DMS 273 (cell line): ENCODE measurements at regions not wholly inside any gene's neighbourhood (a gene's known extent, or its start where the extent isn't known, plus 50 kb on each side); places are given as distances from the start of the nearest gene placed in this dataset.

Source experiments
- DNase-seq: peaks from one replicate; lab custom pipeline; 2025; ENCODE audit not compliant: unreplicated experiment; lab: John Stamatoyannopoulos, UW

GRCh38 chr9:119544492-119544891, 175.3 kb upstream of the BRINP1 start:
- DNase-seq: no peak

GRCh38 chr9:119537138-119537537, 167.9 kb upstream of the BRINP1 start:
- no peak for DNase-seq

GRCh38 chr9:119533504-119533903, 164.3 kb upstream of the BRINP1 start:
- DNase-seq: peak; percentile 35

GRCh38 chr9:119526698-119527097, 157.5 kb upstream of the BRINP1 start:
- no peak for DNase-seq

- no peak for DNase-seq
Observed at GRCh38 chr9:119523508-119523907, 154.3 kb upstream of the BRINP1 start.

GRCh38 chr9:119522381-119522780, 153.1 kb upstream of the BRINP1 start:
- no peak for DNase-seq

- DNase-seq: no peak
Observed at GRCh38 chr9:119509291-119509905, 140.2 kb upstream of the BRINP1 start.

GRCh38 chr9:119501374-119501773, 132.1 kb upstream of the BRINP1 start:
- DNase-seq: no peak

- DNase-seq: peak; percentile 50
Observed at GRCh38 chr9:119500072-119500771, 131.0 kb upstream of the BRINP1 start.

GRCh38 chr9:119487118-119487827, 118.0 kb upstream of the BRINP1 start:
- DNase-seq: peak; percentile 15

GRCh38 chr9:119483153-119483552, 113.9 kb upstream of the BRINP1 start:
- DNase-seq: no peak

- DNase-seq: no peak
Observed at GRCh38 chr9:119477197-119477596, 108.0 kb upstream of the BRINP1 start.

- DNase-seq: peak; percentile 47
Observed at GRCh38 chr9:119458068-119458467, 88.8 kb upstream of the BRINP1 start.

GRCh38 chr9:119453980-119454379, 84.7 kb upstream of the BRINP1 start:
- peak; percentile 96 for DNase-seq

- peak; percentile 92 for DNase-seq
Observed at GRCh38 chr9:119453490-119453911, 84.3 kb upstream of the BRINP1 start.

GRCh38 chr9:119451426-119451825, 82.2 kb upstream of the BRINP1 start:
- DNase-seq: peak; percentile 89

GRCh38 chr9:119443179-119443578, 73.9 kb upstream of the BRINP1 start:
- peak; percentile 35 for DNase-seq

- DNase-seq: no peak
Observed at GRCh38 chr9:119441832-119442231, 72.6 kb upstream of the BRINP1 start.

GRCh38 chr9:119441338-119441737, 72.1 kb upstream of the BRINP1 start:
- DNase-seq: no peak

GRCh38 chr9:119436261-119436660, 67.0 kb upstream of the BRINP1 start:
- no peak for DNase-seq

- no peak for DNase-seq
Observed at GRCh38 chr9:119435076-119435475, 65.8 kb upstream of the BRINP1 start.

GRCh38 chr9:119432428-119432827, 63.2 kb upstream of the BRINP1 start:
- no peak for DNase-seq
